Stimulated activated CD8-positive, alpha-beta memory T cell treated with anti-CD3 and anti-CD28 coated beads, Interleukin-15, amount 100 ng/mL, for 1 hour (primary cell): ENCODE measurements at regions not wholly inside any gene's neighbourhood (a gene's known extent, or its start where the extent isn't known, plus 50 kb on each side); places are given as distances from the start of the nearest gene placed in this dataset.

Experiments used
- DNase-seq: peaks from one replicate; pipeline ENCODE4 v3.0.0-alpha.2; 2020; ENCODE audit warnings: low read depth

DNA sequence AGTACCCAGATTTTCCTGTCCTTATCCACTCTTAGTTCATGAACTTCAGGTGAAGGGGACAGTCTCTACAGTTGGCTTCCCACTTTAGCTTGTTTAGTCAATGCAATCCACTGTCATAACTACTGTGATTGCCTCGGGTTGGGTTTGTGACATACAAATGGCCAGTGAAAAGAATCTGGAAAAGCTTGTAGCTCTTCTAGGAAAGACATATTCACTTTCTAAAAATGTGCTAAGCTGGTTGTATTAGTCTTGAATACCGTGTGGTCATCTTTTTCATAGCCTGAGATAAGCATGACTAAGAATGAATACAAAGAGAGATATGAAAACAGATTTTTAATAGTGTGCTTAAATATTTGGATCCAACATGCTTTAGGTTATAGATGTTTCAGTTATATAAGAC, 1443.5 kb upstream of the IGFBP7 start:
- DNase-seq = no peak

DNA sequence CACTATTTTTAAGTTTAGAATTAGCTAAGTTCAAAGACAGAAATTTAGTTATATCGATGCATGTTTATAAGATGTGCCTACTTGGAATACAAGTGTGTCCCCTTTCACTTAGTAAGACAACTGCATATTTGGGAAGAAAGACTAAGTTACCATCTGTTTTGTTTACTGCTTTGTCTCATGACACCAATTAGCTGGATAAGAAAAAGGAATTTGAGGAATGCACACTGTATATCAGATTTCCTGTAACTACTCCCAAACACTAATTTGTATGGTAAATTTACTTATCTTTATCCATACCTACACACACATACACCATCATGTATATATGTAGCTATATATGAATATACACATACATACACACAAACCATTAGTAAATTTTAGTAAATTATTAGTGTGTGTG, 1442.8 kb upstream of the IGFBP7 start:
- no peak for DNase-seq

DNA sequence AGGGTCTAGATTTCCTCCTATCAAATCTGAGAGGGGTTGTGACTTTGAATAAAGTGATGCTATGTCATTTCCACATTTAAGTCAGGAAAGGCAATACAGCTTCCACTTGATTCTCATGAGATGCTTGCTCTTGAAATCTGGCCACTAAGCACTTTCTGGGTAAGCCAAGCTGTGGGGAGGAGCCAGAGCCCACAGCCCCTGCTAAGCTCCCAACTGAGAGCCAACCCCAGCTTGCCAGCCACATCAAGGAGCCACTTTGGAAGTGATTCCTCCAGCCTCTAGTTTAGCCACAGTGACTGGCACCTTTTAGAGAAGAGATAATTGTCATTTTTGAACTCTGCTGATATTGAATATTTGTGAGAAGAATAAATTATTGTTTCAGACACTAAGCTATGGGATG, 1441.5 kb upstream of the IGFBP7 start:
- DNase-seq = no peak

DNA sequence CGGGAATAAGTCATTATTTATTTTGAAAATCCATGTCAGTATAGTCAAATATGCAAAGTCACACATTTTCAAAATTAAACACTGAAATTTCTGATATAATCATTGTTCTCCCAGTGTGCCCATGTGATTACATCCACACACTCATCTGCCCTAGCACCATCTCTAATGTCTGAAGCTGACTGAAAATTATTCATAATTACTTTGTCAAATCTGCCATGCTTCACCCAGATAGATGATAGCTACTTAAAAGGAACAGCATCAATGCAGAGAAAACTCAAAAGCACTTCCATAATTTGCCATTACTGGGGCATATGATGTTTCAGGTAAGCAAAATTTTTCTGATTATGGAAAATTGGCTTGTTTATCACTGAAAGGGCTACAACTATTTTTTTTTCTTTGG, 1433.3 kb upstream of the IGFBP7 start:
- DNase-seq = no peak

DNA sequence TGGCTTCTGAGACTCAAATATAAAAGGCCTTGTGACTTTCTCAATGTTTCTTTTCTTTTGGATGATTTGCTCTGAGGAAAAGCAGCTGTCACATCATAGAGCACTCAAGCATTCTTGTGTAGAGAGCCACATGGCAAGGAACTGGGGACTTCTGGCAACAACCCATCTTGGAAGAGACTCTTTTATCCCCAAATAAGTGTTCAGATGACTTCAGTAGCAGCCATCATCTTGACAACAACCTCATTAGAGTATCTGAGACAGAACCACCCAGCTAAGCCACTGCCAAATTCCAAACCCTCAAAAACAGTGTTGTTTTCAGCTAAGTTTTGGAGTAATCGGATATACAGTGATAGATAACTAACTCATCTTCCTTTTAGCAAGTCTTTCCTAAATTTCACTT, 1431.7 kb upstream of the IGFBP7 start:
- DNase-seq = no peak

DNA sequence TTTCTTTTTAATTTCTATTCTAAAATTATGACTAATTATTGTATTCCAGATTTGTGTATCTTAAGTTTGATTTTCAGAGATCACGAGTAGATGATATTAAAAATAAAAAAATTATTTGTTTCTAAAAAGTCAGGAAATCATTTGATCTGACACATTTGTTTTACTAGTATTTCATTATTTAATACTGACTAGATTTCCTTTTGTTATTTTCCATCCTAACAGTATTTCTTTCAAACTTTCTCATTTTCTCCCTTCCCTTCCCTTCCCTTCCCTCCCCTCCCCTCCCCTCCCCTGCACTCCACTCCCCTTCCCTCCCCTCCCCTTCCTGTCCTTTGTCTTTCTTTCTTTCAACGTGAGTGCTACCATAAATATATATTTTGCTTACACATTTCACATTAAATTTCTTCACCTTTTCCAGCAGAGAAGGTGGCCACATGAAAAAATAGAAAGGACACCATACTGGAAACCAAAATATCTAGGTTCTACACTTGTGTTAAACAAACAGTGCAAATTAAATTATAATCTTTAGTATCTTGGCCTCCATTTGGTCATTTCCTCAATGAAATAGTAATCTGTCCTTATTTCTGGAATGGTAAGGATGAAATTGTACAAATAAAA, 1412.7 kb upstream of the IGFBP7 start:
- no peak for DNase-seq

DNA sequence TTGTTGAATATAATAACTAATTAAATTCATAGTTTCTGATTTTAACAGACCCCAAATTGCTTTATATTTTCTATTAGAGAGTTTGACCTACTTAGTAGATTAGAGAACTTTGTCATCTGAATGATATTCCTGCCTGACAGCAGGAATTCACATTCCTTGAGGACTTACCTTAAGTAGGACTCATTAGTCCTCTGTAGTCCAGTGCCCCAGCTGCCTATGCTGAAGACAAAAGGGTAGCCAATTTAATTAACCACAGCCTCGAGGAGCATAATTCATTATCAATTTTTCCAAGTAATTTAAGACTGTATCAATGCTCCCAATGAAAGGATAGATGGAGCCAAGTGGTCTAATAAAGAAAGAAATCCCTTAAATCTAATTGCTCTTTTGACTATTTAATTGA, 1405.0 kb upstream of the IGFBP7 start:
- no peak for DNase-seq

DNA sequence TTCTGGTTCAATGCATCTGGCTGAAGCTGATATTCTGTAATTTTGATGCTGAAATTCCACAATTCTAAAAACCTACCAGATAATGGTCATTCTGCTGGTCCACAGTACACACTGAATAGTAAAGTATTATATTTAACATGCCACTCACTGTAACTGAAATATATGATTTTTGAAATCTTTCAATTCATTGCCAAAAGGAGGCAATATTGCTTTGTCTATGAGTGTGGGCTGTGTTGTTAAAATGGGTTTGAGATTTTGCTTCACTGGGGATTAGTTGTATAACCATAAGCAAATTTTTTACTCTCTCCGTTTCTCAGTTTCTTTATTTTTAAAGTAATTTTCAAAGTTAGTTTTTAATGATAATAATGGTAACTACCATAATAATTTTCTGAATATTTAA, 1404.1 kb upstream of the IGFBP7 start:
- DNase-seq = no peak

DNA sequence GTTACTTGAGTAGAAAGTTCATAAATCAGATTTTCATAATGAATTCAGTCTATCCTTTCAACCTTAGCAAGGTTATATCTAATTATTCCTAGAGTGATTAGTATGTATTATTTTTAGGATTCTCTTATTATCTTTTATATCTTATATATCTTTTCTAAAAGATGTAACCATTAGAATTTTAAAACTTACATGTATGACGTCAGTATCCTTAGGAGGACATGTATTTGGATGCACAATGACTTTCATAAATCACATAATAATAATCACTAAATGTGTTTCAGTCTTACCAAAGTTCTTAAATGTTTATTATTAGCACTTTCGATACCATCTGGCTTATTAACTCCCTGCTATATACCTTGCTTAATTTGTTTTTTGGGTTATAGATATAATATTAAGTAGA, 1400.5 kb upstream of the IGFBP7 start:
- no peak for DNase-seq

DNA sequence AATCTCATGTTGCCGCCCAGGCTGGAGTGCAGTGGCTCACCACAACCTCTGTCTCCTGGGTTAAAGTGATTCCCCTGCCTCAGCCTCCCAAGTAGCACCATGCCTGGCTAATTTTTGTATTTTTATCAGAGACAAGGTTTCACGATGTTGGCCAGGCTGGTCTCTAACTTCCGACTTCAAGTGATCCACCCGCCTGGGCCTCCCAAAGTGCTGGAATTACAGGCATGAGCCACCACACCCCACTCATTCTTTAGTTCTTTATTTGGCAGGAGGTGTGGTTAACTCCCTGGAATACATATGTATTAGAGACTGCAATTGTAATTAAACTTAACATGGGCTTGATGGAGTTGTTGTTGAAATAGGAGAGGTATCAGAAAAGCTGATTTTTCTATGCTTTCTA, 1396.9 kb upstream of the IGFBP7 start:
- DNase-seq = no peak

DNA sequence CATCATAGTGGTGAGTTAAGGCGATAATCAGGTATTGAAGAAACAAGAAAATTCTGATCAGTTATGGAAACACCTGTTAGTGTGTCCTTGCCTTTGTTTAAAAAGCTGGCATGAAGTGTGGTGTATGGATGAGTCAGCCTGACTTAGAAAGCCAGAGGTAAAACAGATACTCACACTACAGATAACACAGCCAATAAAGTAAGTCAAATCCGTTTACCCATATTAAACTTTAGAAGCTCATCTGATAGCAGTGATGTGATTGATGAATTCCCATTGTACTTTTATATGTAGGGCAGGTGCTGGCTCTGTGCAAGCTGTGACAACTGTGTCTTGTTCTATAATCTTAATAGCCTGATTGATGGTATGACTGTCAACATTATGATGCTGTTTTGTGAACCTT, 1392.7 kb upstream of the IGFBP7 start:
- DNase-seq = no peak

DNA sequence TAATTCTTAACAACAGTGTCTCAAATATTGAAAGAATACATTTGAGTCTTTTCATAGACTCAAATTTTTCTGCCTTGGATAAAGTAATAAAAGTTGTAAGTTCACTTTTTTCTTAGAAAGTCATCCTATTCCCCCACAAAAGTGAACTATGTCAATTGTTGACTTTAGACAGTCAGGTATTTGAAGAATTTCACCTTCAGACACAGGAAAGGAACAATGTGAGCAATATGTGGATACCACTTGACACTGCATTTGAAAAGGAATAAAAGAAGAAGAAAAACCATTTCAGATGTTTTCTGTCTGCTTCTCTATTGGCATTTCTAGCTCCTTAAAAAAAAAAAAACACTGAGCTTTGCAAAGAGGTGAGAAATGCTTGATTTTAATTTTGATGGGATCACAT, 1389.0 kb upstream of the IGFBP7 start:
- no peak for DNase-seq

DNA sequence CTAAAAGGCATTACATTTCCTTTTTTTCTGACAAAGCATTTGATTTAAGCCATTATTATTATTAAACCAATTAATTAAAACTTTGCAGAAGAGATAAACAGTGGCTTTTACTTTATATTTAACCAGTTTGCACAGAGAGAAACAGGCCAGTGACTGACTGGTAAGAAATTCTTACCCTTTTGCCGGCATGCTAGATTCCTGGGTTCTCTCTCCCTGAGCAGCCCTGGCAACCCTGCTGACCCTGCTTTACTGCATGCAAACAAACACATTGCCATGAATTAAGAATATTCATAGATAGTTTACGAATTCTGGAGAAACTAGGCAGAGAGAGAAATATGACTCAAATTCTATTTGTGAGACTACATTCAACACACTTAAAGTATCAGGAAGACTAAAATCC, 1381.4 kb upstream of the IGFBP7 start:
- DNase-seq = no peak

DNA sequence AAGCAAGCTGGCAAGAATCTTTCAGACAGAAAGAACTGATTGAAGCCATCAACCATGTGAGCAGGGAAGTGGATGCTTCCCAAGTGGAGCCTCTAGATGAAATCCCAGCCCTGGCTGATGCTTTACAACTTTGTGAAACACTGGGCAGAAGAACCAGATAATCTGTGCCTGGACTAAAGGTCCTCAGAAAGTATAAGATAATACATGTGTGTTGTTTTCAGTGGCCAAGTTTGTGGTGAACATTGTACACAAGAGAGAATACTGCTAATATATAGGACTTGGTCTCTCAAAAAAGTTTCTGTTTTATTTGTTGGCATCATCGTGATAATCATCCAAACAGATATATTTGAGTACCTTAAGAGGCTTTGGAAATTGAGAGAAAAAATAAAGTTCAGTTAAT, 1367.8 kb upstream of the IGFBP7 start:
- no peak for DNase-seq

DNA sequence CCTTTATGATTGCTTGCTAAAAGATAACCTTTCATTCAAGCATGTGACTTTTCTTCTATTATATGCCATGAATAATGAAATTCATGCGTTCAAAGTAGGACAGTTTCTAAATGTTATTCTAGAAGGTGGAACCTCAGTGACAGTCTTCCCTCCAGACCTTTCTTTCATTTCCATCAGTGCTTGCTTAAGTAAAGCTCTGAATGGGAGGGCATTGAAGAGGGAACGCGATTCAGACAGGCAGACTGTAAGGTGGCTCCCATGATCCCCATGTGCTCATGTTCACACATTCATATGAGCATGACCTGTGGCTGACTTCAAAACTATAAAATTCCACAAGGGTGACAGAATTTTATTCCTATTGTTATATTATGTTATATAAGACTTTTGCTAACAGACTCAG, 1367.3 kb upstream of the IGFBP7 start:
- no peak for DNase-seq

DNA sequence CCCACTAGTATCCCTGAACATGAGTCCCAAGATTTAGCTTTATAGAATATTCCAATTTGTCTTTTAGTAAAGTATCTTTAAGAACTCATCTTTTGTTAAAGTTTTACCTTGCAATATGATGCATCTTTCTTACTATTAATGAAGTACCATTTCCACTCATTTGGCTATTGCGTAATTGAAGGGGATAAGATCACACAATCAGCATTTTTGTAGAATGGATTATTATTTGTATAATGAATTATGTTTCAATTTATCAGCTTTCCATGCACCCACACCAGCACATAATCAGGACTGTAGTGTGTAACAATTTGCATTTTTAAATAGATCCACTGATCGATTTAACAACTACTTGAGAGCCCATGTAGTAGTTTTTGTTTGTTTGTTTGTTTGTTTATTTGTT, 1364.9 kb upstream of the IGFBP7 start:
- no peak for DNase-seq

DNA sequence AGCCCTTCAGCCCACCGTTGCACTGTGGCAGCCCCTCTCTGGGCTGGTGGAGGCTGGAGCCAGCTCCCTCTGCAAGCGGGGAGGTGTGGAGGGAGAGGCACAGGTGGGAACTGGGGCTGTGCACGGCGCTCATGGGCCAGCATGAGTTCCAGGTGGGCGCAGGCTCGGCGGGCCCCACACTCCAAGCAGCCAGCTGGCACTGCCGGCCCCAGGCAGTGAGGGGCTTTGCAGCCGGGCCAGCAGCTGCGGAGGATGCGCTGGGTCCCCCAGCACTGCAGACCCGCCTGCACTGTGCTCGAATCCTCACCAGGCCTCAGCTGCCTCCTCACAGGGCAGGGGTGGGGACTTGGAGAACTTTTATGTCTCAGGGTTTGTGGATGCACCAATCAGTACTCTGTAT, 1354.8 kb upstream of the IGFBP7 start:
- DNase-seq = no peak

DNA sequence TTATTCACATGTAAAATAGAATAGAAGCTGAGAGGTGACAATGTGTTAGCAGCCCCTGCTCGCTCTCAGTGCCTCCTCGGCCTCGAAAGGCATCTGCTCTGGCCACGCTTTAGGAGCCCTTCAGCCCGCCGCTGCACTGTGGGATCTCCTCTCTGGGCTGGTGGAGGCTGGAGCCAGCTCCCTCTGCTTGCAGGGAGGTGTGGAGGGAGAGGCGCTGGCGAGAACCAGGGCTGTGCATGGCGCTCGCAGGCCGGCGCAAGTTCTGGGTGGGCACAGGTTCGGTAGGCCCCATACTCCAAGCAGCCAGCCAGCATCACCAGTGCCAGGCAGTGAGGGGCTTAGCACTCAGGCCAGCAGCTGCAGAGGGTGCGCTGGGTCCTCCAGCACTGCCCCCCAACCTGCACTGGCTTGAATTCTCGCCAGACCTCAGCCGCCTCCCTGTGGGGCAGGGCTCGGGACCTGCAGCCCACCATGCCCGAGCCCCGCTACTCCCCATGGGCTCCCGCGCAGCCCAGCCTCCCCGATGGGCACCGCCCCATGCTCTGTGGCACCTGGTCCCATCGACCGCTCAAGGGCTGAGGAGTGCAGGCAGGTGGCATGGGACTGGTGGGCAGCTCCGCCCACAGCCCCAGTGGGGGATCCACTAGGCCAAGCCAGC, 1346.7 kb upstream of the IGFBP7 start:
- no peak for DNase-seq

DNA sequence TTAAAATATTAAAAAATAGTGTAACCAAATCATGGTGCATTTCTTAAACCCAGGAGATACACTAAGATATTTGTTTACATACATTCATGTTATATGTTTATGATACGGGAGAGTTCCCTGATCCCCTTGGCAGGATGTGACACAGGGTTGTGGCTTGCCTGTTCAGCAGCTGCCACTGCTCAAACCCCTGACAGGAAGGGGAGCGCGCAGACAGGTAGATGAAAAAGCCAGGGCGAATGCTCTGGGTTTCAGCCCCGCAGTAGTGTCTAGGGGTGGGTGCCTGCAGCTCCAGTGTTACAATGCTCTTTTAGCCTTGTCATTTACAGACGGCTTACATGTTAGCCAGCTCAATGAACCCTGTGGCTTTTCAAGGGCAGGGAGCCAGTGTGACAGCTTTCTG, 1343.8 kb upstream of the IGFBP7 start:
- no peak for DNase-seq

DNA sequence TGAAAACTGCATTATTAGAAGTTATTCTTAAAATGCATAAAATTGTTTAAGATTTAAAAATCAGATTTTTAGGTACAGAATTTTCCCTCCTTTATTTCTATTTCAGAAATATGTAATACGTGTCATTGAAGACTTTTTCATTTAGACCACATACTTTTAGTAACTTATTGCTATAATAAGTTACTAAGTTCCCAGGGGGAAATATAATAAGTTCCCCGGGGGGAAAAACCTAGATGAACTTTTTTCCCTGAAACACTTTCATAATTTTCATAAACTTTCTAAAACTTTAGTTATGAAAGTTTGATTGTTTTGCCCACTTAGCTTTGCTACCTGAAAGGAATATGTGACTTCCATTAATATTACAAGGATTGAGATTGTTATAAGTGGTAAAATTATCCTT, 1341.5 kb upstream of the IGFBP7 start:
- no peak for DNase-seq

DNA sequence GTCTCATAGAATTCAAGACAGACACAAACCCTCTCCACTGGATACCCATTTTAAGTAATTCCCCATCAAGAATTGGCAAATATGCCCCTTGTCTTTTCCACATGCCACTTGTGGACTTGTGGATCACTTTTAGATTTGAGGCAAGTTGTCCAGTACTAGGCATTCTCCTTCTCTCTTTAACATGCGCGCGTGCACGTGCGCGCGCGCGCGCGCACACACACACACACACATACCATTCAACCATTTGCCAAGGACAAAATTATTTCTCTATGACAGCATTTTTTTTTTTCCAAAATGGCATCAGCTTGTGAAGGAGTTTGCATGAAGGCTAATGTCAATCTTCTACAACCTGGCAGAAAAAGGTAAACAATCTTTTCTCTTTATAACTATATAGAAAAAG, 1325.7 kb upstream of the IGFBP7 start:
- DNase-seq = no peak

DNA sequence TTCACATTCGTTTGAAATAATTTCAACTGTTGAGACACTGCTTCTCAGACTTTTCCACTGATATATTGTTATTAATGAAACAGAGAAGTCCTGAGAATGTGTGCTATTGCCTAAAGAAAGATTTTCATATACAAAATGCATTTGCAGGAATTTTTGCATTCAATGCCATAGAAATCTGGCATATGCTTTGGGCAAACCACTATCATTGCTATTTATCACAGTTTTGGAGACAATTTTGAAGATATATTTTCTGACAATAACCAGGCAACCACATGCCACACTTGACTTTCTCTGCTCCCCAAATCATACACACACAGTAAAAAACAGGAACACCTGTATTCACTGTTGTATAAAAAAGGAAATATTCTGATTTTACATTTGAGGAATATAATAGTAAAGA, 1303.7 kb upstream of the IGFBP7 start:
- DNase-seq = no peak

DNA sequence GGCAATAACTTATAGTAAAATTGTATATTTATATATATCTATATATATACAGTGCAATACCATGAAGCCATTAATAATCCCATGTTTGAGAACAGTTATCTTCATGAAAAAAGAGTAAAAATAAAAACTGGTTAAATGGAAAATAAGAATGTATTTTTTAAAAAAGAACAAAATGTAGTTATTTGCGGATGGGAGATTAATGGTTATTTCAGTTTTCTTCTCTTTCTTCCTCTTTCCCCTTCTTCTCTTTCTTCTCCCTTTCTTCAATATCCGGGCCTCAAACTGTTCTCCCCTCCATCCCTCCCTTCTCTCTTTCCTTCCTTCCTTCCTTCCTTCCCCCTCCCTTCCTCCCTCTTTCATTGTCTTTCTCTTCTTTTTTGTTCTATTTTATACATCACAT, 1301.7 kb upstream of the IGFBP7 start:
- DNase-seq = no peak

DNA sequence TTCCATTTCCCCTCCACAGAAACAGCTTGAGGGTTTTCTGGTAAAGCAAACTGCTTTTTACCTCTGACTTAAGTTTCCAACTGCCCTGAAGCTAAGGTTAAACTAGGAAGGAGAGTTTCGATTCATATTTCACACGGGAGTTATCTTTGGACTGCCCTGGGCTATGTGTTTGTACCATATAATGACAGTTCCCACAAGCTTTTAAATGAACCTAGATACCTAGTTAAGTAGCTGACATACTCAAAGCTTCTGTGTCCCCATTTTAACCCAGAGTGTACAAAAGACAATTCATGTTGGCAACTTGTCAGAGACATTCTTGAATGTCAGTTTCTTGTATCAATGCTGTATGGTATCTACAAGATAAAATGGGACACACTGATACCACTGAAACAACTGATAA, 1296.6 kb upstream of the IGFBP7 start:
- DNase-seq = no peak

DNA sequence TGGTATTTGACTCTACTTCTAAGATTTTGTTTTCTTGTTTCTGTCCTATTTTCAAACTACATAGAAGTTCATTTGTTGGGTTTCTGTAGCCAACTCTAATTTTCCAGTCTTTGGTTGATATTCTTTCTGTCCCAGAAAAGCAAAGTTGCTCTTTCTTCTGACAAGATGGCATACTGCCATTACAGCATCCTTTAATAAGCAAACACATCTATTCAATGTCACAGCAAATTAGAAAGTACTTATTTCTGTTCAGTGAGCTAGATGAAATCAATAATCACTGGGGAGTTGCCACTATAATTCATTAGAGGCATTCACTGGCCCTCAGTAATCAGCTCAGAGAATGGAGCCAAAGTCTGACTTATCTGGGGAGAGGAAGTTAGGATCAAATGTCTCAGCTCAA, 1258.0 kb upstream of the IGFBP7 start:
- DNase-seq = no peak
